ENCODE measurements at regions not wholly inside any gene's neighbourhood (a gene's known extent, or its start where the extent isn't known, plus 50 kb on each side); places are given as distances from the start of the nearest gene placed in this dataset.
"Not testable (repeated sequence)": the region's sequence is repeated elsewhere in the genome, so short reads cannot be mapped to it uniquely, and the experiment has no call there.

DNA sequence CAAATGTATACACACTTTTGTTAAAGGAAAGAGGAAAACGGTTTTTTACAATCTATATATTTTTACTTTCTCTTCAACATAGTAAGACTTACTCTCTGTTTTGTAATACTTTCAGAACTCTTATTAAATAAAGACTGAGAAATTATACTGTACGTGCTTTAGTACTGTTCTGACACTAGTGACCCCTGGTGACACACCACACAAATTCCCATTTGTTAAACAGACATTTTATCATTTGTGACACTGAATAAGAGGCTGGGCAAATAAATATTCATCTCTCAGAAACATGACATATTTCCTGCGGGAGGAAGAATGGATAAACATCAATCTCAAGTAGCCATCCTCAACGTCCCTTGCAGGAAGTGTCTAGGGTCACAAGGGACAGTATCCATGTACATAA, 68.9 kb upstream of the ZNF33B start (continued):
- TF ChIP-seq, protein P1, sequence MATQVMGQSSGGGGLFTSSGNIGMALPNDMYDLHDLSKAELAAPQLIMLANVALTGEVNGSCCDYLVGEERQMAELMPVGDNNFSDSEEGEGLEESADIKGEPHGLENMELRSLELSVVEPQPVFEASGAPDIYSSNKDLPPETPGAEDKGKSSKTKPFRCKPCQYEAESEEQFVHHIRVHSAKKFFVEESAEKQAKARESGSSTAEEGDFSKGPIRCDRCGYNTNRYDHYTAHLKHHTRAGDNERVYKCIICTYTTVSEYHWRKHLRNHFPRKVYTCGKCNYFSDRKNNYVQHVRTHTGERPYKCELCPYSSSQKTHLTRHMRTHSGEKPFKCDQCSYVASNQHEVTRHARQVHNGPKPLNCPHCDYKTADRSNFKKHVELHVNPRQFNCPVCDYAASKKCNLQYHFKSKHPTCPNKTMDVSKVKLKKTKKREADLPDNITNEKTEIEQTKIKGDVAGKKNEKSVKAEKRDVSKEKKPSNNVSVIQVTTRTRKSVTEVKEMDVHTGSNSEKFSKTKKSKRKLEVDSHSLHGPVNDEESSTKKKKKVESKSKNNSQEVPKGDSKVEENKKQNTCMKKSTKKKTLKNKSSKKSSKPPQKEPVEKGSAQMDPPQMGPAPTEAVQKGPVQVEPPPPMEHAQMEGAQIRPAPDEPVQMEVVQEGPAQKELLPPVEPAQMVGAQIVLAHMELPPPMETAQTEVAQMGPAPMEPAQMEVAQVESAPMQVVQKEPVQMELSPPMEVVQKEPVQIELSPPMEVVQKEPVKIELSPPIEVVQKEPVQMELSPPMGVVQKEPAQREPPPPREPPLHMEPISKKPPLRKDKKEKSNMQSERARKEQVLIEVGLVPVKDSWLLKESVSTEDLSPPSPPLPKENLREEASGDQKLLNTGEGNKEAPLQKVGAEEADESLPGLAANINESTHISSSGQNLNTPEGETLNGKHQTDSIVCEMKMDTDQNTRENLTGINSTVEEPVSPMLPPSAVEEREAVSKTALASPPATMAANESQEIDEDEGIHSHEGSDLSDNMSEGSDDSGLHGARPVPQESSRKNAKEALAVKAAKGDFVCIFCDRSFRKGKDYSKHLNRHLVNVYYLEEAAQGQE (IDR thresholded peaks at IDR 0.05; ENCODE audit: unreplicated experiment) = no peak
- TF ChIP-seq CREB1 (CRISPR knock-in tag; IDR thresholded peaks at IDR 0.05; ENCODE audit: low read depth) = no peak

DNA sequence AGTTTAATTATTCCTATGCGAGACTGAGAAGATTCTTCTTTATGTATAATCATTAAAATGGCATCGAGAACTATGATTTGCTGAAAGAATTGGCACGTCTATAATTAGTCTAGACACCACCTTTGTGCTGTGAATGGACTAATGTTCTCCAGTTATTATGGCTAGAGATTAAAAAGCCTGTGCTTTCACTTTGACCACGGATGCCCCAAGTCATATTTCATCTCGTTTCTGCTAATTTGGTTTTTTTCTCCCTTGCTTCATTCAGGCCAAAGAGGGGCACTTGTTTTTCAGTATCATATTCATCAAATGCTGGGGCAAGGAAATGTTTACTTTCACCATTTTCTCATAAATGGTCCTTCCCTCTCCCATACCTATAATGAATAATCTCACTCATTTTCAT, 63.3 kb upstream of the BMS1 start:
- H3K4me3 Mint-ChIP-seq; ATAC-seq; H3K4me2 ChIP-seq; H2AFZ ChIP-seq; H3K27me3 ChIP-seq (ENCODE audit: insufficient read depth); H3K4me1 ChIP-seq (ENCODE audit: insufficient read depth); H4K20me1 ChIP-seq (replicated peaks; ENCODE audit: insufficient read depth); H3K4me1 Mint-ChIP-seq; H3K79me2 ChIP-seq (replicated peaks; ENCODE audit: insufficient read depth); H3K9me2 ChIP-seq (ENCODE audit: insufficient read depth); H3K27me3 Mint-ChIP-seq (ENCODE audit: insufficient read depth, low read depth, poor library complexity); DNase-seq (ENCODE audit: low spot score); H3K27ac ChIP-seq (ENCODE audit: low read depth); H3K36me3 ChIP-seq (ENCODE audit: insufficient read depth); H3K27ac Mint-ChIP-seq; H3K4me3 ChIP-seq; H3F3A ChIP-seq (replicated peaks; ENCODE audit: low read depth): not testable (repeated sequence)
- peaks cover 16% of the 10 kb centered on the region; the same call in 2 of the 3 replicates for H3K36me3 Mint-ChIP-seq (ENCODE audit: low read depth)
- peaks cover 92% of the 10 kb centered on the region for H3K9me3 Mint-ChIP-seq

DNA sequence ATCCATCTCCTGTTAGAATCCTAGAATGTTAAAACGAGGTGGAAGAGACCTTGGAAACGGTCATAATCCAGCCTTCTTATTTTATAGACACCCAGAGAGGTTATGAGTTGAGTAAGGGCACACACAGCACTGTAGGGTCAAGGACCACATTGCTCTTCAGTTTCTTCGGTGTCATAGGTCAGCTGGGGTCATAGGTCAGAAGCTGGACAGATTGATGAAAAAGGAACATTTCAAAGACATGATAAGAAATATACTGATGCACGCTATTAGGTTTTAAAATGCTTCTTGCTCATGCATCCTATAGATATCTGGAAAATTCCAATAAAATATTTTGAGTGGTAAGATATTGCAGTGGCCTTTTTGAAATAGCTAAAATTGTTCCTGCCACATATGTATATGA, 60.0 kb upstream of the BMS1 start:
- H3K9me3 Mint-ChIP-seq = peaks cover 91% of the 10 kb centered on the region
- no peak overlapping the region for H3K27ac Mint-ChIP-seq
- H3K4me3 Mint-ChIP-seq = no peak overlapping the region
- DNase-seq (ENCODE audit: low spot score) (no peak), ATAC-seq (no peak)
- no peak overlapping the region for H3K4me3 ChIP-seq
- no peaks in the 10 kb centered on the region for H3K27me3 ChIP-seq (ENCODE audit: insufficient read depth)
- H3F3A ChIP-seq (replicated peaks; ENCODE audit: low read depth) = no peaks in the 10 kb centered on the region
- H4K20me1 ChIP-seq (replicated peaks; ENCODE audit: insufficient read depth) = no peaks in the 10 kb centered on the region
- H3K4me1 Mint-ChIP-seq = no peaks in the 10 kb centered on the region
- no peaks in the 10 kb centered on the region for H3K9me2 ChIP-seq (ENCODE audit: insufficient read depth)
- no peaks in the 10 kb centered on the region for H3K36me3 ChIP-seq (ENCODE audit: insufficient read depth)
- H3K27ac ChIP-seq (ENCODE audit: low read depth) = no peak overlapping the region
- H3K79me2 ChIP-seq (replicated peaks; ENCODE audit: insufficient read depth) = no peaks in the 10 kb centered on the region
- peaks cover 4% of the 10 kb centered on the region for H3K27me3 Mint-ChIP-seq (ENCODE audit: insufficient read depth, low read depth, poor library complexity)
- H2AFZ ChIP-seq = no peak overlapping the region
- peaks cover 7% of the 10 kb centered on the region; the same call in 2 of the 3 replicates for H3K36me3 Mint-ChIP-seq (ENCODE audit: low read depth)
- H3K4me2 ChIP-seq = no peak overlapping the region
- 0 out of 2 replicates have a peak, but pooled peaks cover 7% of the 10 kb centered on the region for H3K4me1 ChIP-seq (ENCODE audit: insufficient read depth)
- TF ChIP-seq, protein P2, sequence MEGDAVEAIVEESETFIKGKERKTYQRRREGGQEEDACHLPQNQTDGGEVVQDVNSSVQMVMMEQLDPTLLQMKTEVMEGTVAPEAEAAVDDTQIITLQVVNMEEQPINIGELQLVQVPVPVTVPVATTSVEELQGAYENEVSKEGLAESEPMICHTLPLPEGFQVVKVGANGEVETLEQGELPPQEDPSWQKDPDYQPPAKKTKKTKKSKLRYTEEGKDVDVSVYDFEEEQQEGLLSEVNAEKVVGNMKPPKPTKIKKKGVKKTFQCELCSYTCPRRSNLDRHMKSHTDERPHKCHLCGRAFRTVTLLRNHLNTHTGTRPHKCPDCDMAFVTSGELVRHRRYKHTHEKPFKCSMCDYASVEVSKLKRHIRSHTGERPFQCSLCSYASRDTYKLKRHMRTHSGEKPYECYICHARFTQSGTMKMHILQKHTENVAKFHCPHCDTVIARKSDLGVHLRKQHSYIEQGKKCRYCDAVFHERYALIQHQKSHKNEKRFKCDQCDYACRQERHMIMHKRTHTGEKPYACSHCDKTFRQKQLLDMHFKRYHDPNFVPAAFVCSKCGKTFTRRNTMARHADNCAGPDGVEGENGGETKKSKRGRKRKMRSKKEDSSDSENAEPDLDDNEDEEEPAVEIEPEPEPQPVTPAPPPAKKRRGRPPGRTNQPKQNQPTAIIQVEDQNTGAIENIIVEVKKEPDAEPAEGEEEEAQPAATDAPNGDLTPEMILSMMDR (conservative IDR thresholded peaks at IDR 0.05; ENCODE audit: low read depth in 2 of 2) = no peak
- TF ChIP-seq ZNF331 (CRISPR knock-in tag; IDR thresholded peaks at IDR 0.05; ENCODE audit: low read depth) (no peak), CREB1 (CRISPR knock-in tag; IDR thresholded peaks at IDR 0.05; ENCODE audit: low read depth) (no peak), POLR2AphosphoS5 (IDR thresholded peaks at IDR 0.05; ENCODE audit: low read depth) (no peak), STAT1 (IDR thresholded peaks at IDR 0.05; ENCODE audit: unreplicated experiment) (no peak), NANOG (IDR thresholded peaks at IDR 0.05; ENCODE audit: borderline replicate concordance) (no peak), EZH2phosphoT487 (IDR thresholded peaks at IDR 0.05; ENCODE audit: unreplicated experiment) (no peak), ZNF114 (CRISPR knock-in tag; IDR thresholded peaks at IDR 0.05) (no peak)
- TF ChIP-seq, protein P1 (IDR thresholded peaks at IDR 0.05; ENCODE audit: unreplicated experiment) = no peak
- TF ChIP-seq, protein P3, sequence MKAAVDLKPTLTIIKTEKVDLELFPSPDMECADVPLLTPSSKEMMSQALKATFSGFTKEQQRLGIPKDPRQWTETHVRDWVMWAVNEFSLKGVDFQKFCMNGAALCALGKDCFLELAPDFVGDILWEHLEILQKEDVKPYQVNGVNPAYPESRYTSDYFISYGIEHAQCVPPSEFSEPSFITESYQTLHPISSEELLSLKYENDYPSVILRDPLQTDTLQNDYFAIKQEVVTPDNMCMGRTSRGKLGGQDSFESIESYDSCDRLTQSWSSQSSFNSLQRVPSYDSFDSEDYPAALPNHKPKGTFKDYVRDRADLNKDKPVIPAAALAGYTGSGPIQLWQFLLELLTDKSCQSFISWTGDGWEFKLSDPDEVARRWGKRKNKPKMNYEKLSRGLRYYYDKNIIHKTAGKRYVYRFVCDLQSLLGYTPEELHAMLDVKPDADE (IDR thresholded peaks at IDR 0.05) = no peak
